Mucosa of rectum (tissue), 2 donors: ENCODE measurements at regions not wholly inside any gene's neighbourhood (a gene's known extent, or its start where the extent isn't known, plus 50 kb on each side); places are given as distances from the start of the nearest gene placed in this dataset.
"Not testable (repeated sequence)": the region's sequence is repeated elsewhere in the genome, so short reads cannot be mapped to it uniquely, and the experiment has no call there.

Source experiments
- H3K27ac ChIP-seq, 2 donors: one replicate each; pipeline ENCODE4 v1.7.0; 2013; ENCODE audit warnings: inconsistent platforms in 2 of 2, low read depth in 2 of 2, low read length in 2 of 2
- H3K27me3 ChIP-seq, 2 donors: one replicate each; pipeline ENCODE4 v1.7.0; 2013; ENCODE audit warnings: low read length in 2 of 2; ENCODE audit not compliant: control insufficient read depth in 2 of 2, insufficient read depth in 2 of 2
- H3K36me3 ChIP-seq, 2 donors: one replicate each; pipeline ENCODE4 v1.7.0; 2013; ENCODE audit warnings: low read length in 2 of 2; ENCODE audit not compliant: control insufficient read depth in 2 of 2, insufficient read depth in 2 of 2
- H3K4me1 ChIP-seq, 2 donors: one replicate each; pipeline ENCODE4 v1.7.0; 2013; ENCODE audit warnings: low read length in 2 of 2, mild to moderate bottlenecking in 1 of 2; ENCODE audit not compliant: control insufficient read depth in 2 of 2, insufficient read depth in 2 of 2
- H3K4me3 ChIP-seq, 2 donors: one replicate each; pipeline ENCODE4 v1.7.0; 2013; ENCODE audit warnings: low read length in 2 of 2
- H3K9ac ChIP-seq, 2 donors: one replicate each; pipeline ENCODE4 v1.7.0; 2013; ENCODE audit warnings: low read length in 2 of 2, low read depth in 1 of 2, mild to moderate bottlenecking in 1 of 2
- H3K9me3 ChIP-seq, 2 donors: one replicate each; pipeline ENCODE4 v1.7.0; 2013; ENCODE audit warnings: low read length in 2 of 2; ENCODE audit not compliant: control insufficient read depth in 2 of 2
- donor health status: healthy.
- donor health status: Normal muscosa, but diverticular disease.

DNA sequence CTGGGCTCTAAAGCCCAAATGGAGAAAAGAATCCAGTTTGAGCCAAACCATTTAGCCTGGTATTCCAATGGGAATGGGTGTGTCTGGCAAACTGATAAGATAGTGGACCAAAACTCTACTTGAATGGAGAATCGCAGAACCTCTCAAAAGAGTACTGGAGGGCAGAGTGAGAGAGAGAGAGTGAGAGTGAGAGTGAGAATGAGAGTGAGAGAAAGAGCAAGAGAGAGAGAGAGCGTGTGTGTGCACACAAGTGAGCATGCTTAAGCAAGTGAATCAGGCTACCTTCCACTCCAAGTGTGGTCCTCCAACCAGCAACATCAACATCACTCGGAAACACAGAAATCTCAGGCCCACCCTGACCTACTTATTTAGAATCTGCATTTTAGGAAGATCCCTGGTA, 58.8 kb downstream of the UQCRFS1 start:
- peaks cover 0 to 11% of the 10 kb centered on the region in 2 donors for H3K9me3 ChIP-seq
- no peaks in the 10 kb centered on the region for H3K27me3 ChIP-seq
- H3K27ac ChIP-seq: no peak overlapping the region
- no peak overlapping the region for H3K4me3 ChIP-seq
- H3K9ac ChIP-seq: no peak overlapping the region
- H3K36me3 ChIP-seq: no peaks in the 10 kb centered on the region
- no peaks in the 10 kb centered on the region for H3K4me1 ChIP-seq

DNA sequence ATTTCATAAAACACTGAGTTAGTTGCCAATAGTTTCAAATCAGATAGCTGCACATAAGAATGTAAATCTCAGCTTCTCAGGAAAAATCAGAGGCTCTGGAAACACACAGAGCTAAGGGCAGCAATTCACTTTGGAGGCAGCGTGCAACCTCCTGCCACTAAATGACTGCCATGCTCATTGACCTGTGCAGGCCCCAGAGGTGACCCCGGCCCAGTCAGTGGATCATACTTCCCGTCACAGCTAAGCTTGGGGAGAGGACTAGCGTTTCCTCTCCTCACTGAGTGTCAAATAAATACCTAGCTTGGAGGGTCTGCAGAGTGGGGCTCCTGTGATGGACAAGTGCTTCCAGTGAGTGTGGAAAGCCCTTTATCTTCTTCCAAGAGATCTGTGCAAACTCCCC, 67.2 kb downstream of the UQCRFS1 start:
- H3K9ac ChIP-seq: no peak overlapping the region
- no peaks in the 10 kb centered on the region for H3K36me3 ChIP-seq
- H3K27me3 ChIP-seq: no peaks in the 10 kb centered on the region
- no peak overlapping the region for H3K4me3 ChIP-seq
- H3K27ac ChIP-seq: no peak overlapping the region
- H3K4me1 ChIP-seq: no peaks in the 10 kb centered on the region
- H3K9me3 ChIP-seq: peaks cover 0 to 2% of the 10 kb centered on the region in 2 donors

DNA sequence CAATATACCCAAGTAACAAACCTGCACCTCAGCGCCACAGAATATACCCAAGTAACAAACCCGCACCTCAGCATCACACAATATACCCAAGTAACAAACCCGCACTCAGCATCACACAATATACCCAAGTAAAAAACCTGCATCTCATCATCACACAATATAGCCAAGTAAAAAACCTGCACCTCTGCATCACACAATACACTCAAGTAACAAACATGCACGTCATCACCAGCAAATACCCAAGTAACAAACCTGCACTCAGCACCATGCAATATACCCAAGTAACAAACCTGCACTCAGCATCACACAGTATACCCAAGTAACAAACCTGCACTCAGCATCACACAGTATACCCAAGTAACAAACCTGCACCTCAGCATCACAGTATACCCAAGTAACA, 69.8 kb downstream of the UQCRFS1 start:
- no peak overlapping the region for H3K27ac ChIP-seq
- H3K36me3 ChIP-seq: no peaks in the 10 kb centered on the region
- H3K9me3 ChIP-seq: peaks cover 5 to 15% of the 10 kb centered on the region in 2 donors
- H3K4me3 ChIP-seq: no peak overlapping the region
- H3K4me1 ChIP-seq: no peaks in the 10 kb centered on the region
- no peaks in the 10 kb centered on the region for H3K27me3 ChIP-seq
- no peak overlapping the region for H3K9ac ChIP-seq

DNA sequence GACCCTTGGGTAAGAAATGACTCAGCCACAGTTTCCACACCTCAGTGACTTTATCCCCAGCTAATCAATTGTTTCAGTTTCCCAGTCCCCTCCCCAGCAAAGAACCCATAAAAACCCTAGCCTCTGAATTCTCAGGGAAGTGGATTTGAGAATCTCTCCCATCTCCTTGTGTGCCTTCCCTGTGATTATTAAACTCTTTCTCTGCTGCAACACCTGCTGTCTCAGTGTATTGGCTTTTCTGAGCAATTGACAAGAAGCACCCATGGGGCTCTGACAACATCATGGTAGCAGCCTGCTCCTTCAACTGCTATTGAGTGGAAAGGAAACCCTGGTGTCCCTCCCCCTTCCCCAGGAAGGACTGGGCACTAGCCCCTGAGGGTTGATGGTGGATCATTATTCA, 73.7 kb downstream of the UQCRFS1 start:
- H3K36me3 ChIP-seq: no peaks in the 10 kb centered on the region
- H3K27me3 ChIP-seq: no peaks in the 10 kb centered on the region
- H3K27ac ChIP-seq: no peak overlapping the region
- H3K9ac ChIP-seq: no peak overlapping the region
- no peaks in the 10 kb centered on the region for H3K4me1 ChIP-seq
- H3K4me3 ChIP-seq: peak overlapping the region in 1 of 2 donors; percentile 9
- peaks cover 5 to 15% of the 10 kb centered on the region in 2 donors for H3K9me3 ChIP-seq

DNA sequence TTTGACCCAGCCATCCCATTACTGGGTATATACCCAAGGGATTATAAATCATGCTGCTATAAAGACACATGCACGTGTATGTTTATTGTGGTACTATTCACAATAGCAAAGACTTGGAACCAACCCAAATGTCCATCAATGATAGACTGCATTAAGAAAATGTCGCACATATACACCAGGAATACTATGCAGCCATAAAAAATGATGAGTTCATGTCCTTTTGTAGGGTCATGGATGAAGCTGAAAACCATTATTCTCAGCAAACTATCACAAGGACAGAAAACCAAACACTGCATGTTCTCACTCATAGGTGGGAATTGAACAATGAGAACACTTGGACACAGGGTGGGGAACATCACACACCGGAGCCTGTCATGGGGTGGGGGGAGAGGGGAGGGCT, 74.7 kb downstream of the UQCRFS1 start:
- H3K36me3 ChIP-seq, H3K4me3 ChIP-seq, H3K27me3 ChIP-seq, H3K9ac ChIP-seq, H3K27ac ChIP-seq, H3K4me1 ChIP-seq: not testable (repeated sequence)
- peaks cover 5 to 15% of the 10 kb centered on the region in 2 donors for H3K9me3 ChIP-seq

DNA sequence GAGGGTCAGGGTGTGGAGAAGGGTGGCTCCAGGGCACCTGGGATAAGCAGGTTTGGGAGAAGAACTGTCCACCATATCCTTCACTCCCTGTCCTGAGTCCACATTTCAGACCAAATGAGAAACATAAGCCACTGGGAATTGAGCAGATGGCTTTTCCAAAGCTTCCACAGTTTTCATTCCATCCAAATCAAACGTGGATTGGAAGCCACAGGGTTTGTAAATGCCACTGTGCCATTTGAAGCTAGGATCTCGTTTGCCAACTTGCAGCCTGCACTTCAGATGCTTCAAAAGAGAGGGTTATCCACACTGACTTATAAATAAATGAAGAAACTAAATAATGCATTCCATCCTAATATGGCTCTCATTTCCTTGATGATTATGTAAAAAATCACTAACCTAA, 81.5 kb downstream of the UQCRFS1 start:
- Histone ChIP-seq H3K4me1 (no peaks in the 10 kb centered on the region), H3K27me3 (no peaks in the 10 kb centered on the region), H3K9ac (no peak overlapping the region), H3K36me3 (no peaks in the 10 kb centered on the region), H3K9me3 (no peaks in the 10 kb centered on the region), H3K4me3 (no peak overlapping the region), H3K27ac (no peak overlapping the region)

DNA sequence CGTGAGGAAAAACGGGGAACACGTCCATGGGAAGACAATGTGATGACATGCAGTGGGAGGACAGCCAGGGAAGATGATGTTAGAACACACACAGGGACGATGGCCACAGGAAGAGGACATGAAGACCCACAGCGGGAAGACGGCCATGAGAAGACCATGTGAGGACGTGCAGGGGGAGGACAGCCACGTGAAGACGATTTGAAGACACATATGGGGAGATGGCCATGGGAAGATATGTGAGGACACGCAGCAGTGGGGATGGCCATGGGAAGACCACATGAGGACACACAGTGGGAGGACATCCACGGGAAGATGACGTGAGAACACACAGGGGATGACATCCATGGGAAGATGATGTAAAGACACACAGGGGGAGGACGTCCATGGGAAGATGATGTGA, 83.8 kb downstream of the UQCRFS1 start:
- no peaks in the 10 kb centered on the region for H3K27me3 ChIP-seq
- H3K36me3 ChIP-seq: no peaks in the 10 kb centered on the region
- H3K27ac ChIP-seq: no peak overlapping the region
- H3K9ac ChIP-seq: no peak overlapping the region
- no peaks in the 10 kb centered on the region for H3K4me1 ChIP-seq
- H3K9me3 ChIP-seq: no peaks in the 10 kb centered on the region
- no peak overlapping the region for H3K4me3 ChIP-seq

DNA sequence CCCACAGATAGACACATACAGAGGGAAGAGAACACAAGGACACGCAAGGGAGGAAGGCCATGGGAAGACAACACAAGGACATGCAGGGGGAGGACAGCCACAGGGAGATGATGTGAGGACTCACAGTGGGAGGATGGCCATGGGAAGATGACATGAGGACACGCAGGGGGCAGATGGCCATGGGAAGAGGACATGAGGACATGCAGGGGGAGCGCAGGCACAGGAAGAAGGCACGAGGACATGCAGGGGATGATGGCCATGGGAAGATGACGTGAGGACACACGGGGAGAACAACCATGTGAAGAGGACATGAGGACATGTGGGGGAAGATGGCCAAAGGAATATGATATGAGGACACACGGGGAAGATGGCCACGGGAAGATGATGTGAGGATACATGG, 84.7 kb downstream of the UQCRFS1 start:
- H3K4me3 ChIP-seq: no peak overlapping the region
- H3K36me3 ChIP-seq: no peaks in the 10 kb centered on the region
- no peaks in the 10 kb centered on the region for H3K4me1 ChIP-seq
- no peak overlapping the region for H3K9ac ChIP-seq
- H3K27ac ChIP-seq: no peak overlapping the region
- no peaks in the 10 kb centered on the region for H3K27me3 ChIP-seq
- no peaks in the 10 kb centered on the region for H3K9me3 ChIP-seq

DNA sequence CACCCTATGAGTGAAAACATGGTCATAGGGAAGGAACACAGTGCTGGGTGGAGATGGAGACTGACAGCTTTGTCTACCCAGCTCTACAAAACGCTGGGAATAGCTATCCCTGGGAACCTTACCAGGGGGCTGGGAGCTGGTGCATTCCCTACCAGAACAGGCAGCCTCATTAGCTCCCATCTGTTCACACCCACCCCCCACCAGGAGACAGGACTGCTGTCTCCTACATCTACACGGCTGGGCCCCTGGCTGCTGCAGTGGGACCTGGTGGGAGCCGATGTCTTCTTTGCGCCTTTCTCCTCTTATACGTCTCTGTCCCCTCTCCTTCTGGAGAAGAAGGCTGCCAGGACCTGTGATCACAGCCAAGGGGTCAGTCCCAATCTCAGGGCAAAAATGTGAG, 90.8 kb downstream of the UQCRFS1 start:
- Histone ChIP-seq H3K27me3 (no peaks in the 10 kb centered on the region), H3K4me3 (no peak overlapping the region), H3K9ac (no peak overlapping the region), H3K9me3 (no peaks in the 10 kb centered on the region), H3K27ac (no peak overlapping the region), H3K4me1 (no peaks in the 10 kb centered on the region), H3K36me3 (no peaks in the 10 kb centered on the region)

DNA sequence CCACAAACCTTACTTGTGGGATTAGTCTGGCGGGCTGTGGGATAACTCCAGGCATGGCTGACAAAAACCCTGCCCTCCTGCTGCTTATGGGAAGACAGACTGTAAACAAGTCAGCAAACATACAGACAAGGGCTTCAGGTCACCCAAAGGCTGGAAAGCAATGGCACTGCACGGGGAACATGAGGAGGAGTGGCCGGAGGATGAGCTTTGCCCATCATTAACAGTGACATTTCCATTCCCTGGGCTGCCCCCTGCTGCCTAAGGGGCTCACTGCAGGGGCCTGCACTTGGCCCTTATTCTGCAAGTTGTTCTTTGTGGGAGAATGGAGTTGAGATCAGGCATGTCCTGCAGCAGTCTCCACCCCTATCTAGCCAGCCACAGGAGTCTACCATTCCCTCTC, 91.3 kb downstream of the UQCRFS1 start:
- no peak overlapping the region for H3K9ac ChIP-seq
- H3K9me3 ChIP-seq: no peaks in the 10 kb centered on the region
- H3K36me3 ChIP-seq: no peaks in the 10 kb centered on the region
- no peak overlapping the region for H3K4me3 ChIP-seq
- no peaks in the 10 kb centered on the region for H3K27me3 ChIP-seq
- H3K4me1 ChIP-seq: no peaks in the 10 kb centered on the region
- no peak overlapping the region for H3K27ac ChIP-seq

DNA sequence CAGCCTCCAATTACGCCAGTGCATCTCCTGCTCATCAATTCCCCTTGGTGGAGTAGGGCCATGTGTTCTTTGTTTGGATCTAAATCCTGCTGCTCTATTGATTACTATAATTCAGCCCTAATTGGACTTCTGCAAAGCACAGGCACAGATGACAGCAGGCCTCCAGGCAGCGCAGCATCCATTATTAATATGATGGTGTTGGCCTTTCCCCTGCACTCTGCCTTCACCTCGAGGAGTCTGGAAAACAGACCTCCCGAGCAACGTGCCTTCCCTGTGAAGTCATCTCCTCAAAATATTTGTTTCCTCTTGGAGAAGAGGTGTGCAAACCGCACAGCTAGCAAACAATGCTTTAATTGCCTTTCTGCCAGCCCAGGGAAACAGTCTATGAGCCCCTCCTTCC, 92.5 kb downstream of the UQCRFS1 start:
- H3K27ac ChIP-seq: no peak overlapping the region
- H3K9me3 ChIP-seq: no peaks in the 10 kb centered on the region
- H3K4me1 ChIP-seq: no peaks in the 10 kb centered on the region
- H3K4me3 ChIP-seq: no peak overlapping the region
- H3K9ac ChIP-seq: no peak overlapping the region
- H3K27me3 ChIP-seq: no peaks in the 10 kb centered on the region
- H3K36me3 ChIP-seq: no peaks in the 10 kb centered on the region
